ENCODE measurements at regions not wholly inside any gene's neighbourhood (a gene's known extent, or its start where the extent isn't known, plus 50 kb on each side); places are given as distances from the start of the nearest gene placed in this dataset.
A peak's percentile ranks its signal among the peaks of the same experiment; 100 is the strongest.
"Not testable (repeated sequence)": the region's sequence is repeated elsewhere in the genome, so short reads cannot be mapped to it uniquely, and the experiment has no call there.

DNA sequence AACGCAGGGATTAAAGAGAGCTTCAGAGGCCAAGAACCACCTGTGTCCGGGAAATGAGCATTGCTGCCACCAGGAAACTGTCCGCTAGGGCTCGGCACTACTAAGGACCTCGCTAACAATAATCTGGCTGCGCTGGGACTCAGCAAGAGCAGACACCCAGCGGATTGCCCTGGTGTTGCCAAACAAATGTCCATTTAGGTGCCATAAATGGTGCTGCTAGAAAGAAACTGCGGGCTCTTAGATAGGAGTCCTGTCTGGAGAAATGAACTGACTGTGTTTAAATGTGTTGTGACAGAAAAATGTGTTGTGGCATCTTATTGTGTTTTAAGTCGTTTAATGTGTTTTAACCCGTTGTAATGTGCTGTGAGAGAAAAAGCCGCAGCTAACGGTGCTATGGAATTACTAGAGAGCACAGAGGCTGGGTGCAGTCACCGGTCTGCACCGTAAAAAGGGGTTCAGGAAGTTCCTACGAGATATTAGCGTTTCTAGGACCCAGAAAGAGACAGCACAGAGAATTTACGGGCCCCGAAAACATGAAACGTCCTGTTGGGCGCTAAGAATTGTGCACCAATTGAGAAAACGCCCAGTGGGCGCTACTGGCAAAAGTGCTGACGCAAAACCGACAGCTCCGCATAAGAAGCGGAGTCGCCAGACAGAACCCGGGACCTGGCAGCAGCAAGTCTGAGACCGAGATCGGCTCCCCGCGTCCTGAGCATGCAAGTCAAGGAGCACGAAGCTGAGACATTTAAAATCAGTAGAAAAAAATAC is 90.6 kb downstream of the ANXA2R start:
- peak in 4 of 51 donors; percentile 3 to 20 (median 6) for DNase-seq

DNA sequence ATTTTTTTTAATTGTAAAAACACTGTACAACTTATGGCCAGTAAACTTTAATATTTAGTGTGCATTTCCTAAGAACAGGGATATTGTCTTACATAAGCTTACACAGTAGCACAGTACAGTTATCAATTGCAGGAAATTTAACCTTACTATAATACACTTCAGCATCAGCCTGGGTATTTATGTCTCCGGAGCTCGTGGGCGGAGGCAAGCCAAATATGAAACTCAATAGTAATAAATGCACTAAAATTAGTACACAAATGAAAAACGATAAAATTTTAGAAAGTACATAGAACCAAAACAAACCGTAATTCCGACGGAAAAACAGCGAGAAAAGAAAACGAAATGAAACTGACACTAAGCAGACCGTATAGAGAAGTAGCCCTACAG is 91.2 kb downstream of the ANXA2R start:
- no peak for DNase-seq

DNA sequence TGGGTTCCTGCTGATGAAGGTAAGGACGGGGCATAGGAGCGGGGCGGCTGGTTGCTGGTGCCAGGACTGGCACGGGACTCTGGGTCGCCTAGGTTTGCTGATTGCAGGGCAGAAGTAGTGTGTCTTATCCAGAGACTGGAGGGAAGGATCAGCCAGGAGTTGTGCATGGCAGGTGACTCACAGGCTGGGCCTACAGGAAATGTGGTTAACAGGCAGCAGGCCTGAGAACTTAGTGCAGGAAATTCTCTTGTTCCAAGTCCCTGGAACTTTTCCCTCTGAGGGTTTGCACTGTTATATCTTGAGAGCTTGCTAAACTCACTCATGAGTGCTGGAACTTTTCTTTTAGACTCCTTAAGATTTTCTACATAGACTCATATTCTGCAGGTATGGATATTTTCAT is 95.1 kb downstream of the ANXA2R start:
- no peak for DNase-seq

DNA sequence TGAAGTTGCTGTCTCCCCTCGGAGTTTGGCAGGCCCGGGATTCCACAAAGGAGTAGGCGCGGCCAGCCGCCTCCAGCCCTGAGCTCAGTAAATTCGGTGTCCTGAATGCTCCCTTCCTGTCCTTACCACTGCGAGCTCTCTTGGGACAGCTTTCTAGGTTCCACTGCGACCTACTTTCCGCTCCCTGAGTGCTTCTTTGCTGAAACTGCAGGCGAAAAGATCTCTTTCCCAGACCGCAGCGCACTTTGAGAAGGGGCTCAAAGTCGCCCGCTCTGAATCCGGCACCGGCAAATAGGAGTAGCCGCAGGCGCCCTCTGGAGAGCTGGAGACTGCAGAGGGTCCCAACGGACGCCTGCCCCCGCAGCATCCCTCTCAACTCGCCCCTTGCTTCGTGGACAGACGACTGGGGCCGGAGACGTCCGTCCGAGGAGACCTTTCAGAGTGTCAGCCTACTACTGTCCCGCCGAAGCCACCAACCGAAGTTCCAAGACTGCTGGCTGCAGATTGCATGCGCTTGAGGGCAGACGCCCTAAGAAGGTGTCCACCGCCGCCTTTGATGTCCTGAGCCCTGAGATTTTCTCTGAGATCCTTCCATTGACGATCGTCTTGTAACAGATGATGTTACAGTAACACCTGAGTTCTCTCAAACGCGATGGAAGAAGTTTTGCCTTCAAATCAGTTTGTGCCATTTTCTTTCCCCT is 96.0 kb downstream of the ANXA2R start:
- DNase-seq, result no peak

DNA sequence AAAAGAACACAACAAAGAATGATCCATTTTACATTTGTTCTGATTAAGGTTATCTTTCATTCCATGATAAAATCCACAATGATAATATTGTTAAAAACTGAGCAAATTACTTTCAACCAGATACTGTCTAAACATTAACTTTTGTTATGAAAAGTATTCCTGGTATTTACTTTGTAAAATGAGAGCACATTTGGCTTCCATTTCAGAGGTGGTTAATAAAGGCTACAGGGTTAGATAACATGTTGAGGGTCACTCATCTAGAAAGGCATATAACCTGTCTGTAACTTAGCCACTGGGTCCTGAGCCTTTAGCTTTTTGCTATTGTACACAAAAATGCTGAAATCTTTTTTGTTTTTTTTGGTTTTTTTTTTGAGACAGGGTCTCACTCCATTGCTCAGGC is 99.3 kb downstream of the ANXA2R start:
- no peak for DNase-seq

DNA sequence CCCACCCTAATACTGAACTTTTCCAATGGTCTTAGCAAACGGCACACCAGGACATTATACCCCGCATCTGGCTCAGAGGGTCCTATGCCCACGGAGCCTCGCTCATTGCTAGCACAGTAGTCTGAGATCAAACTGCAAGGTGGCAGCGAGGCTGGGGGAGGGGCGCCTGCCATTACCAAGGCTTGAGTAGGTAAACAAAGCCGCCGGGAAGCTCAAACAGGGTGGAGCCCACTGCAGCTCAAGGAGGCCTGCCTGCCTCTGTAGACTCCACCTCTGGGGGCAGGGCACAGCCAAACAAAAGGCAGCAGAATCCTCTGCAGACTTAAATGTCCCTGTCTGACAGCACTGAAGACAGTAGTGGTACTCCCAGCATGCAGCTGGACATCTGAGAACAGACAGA is 108.1 kb downstream of the ANXA2R start:
- DNase-seq, result not testable (repeated sequence)

DNA sequence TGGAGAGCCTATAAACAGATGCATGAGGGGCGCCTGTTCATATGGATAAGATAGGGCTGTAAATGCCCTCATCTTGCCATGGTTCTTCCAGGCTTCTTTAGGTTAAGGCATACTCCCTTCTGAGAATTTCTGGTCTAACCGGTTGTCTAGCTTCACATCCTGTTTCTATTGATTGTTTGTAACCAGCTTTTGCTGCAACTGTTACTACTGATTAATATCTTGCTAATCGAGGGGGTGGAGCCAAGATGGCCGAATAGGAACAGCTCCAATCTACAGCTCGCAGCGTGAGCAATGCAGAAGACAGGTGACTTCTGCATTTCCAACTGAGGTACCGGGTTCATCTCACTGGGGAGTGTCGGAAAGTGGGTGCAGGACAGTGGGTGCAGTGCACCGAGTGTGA is 108.7 kb downstream of the ANXA2R start:
- not testable (repeated sequence) for DNase-seq

DNA sequence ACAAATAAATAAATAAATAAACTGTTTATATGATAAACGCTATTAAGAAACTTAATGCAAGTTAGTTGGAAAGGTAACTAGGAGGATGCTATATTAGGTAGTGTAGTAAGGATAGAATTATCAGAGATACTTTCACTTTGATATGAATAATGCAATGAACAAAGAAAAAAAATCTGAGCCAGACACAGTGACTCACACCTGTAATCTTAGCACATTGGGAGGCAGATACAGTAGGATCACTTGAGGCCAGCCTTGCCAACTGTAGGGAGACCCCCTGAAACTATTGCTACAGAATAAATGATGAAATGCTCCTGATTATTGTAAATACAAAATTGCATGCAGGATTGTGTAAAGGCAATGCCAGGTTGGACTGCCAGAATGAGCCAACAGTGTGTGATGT is 109.2 kb downstream of the ANXA2R start:
- DNase-seq, result no peak

DNA sequence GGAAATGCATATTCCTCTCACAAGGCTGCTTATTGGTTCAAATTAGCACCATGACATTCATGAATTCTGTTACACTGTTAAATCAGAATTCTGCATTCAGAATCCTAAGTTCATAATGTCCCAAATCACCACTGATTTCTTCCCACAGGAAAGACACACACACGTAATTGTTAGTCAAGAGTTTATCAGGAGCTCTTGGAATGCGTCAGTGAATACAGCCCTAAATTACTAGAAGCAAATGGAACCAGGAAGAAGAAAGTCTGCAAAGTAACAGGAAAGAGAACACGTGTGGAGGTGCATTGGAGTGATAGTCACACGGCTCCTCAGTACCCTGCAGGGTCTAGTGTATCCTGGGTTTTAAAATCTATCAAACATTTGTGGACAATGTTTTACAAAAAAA is 110.2 kb downstream of the ANXA2R start:
- no peak for DNase-seq

DNA sequence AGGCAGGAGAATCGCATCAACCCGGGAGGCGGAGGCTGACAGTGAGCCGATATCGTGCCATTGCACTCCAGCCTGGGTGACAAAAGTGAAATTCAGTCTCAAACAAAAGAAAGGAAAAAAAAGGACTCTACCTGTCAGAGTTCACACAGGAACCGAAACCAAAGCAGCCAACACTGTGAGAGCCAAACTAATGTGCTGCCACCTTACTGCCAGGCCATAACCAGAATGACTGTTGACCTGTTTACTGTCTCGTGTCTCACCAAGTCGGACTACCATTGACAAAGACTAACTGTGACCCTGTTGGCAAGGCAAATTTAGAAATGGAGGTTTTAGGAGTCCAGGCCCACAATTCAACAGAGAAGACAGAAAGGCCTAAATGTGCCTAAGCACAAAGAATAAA is 112.4 kb downstream of the ANXA2R start:
- DNase-seq, result no peak

DNA sequence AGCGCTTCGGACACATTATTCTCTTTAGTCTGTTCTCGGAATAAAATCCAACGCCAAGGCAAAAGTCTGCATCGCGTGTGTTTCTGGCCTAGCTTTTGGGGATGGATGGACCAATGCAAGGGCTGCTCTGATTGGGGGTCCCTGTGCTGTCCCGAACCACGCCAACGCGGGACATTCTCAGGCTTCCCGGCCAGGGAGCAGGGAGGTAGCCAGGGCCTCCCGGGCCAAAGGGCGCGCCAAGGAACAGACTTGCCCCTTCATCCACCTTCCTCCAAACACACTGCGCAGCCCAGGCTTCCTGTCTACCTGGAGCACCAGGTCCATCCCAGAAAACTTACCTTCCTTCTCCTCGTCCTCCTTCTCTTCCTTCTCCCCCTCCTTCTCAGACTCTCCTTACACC is 113.0 kb upstream of the SELENOP start:
- DNase-seq, result no peak

DNA sequence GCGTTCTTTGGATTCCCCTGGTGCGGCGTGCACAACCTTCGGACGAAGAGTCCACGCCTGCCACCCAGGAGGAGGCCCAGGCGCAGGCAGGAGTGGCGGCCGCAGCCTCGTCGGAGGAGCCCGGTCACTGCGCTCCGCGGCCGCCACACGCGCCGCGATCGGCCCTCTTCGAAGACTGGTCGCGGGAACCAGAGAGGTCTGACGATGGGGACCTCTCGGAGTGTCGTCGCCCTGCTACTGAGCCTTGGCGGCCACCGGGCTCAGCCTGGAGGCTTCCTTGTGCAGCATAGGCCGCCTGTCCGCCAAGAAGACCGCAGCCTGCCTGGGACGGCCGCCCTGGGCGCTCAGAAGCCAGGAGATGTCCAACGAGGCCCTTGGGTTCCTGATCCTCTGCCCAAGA is 112.5 kb upstream of the SELENOP start:
- DNase-seq, result no peak

DNA sequence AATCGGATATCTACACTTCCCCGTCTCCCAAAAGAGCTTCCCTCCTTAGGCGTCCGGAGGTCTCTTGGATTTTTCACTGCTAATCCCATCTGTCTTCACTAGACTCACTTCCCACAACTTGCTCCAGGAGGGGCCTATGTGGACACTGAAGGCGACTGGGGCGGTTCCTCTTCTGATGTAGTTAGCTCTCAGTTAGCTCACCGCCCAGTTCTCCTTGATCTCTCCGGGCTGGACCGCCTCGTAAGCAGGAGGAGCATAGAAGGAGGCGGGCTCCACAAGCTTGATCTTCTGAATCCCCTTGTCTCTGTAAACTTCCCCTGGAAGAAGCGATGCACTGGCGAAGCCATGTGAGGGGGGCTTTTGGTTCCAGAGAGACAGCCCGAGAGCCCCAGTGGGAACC is 112.0 kb upstream of the SELENOP start:
- DNase-seq, result no peak

DNA sequence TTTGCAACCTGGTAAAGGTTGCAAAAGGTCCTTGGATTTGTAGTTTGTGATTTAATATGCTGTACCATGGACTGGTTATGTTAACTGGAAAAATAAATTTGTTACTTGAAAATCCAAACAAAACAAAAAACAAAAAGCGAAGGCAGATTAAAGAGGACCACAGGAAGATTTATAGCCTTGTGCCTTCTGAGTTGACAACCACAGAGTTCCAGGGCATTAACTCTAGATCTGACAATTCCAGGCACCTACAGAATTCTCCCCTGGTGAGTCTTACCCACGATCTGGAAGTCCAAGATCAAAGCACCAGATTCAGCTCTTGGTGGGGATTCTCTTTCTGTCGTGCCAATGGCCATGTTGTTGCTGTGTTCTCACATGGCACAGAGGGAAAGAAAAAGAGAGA is 107.9 kb upstream of the SELENOP start:
- DNase-seq, result no peak

DNA sequence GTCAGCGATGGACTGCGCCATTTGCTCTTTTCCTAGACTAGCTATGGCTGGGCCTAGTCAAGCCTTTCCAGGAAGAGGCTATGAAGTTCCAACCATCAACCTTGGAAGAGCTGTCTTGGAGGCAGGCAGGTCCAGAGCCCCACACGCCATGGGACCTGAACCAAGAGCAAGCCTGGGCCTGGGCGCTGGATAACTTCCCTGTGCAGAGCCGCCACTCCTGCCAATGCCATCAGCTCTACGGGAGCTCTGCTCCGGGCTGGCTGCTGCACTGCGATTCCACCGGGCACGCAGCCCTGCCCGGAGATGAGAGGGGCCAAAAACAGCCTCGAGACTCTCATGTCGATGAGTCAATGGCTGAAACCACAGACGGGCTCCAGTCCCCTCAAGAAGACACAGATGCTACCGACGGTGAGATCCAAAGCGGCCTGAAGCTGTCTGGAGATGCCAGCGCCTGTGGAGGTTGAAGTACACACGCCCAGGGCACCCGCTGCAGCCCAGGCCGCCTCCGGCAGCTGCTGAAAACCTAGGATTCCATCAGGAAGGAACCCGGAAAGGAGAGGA is 103.7 kb upstream of the SELENOP start:
- no peak for DNase-seq

DNA sequence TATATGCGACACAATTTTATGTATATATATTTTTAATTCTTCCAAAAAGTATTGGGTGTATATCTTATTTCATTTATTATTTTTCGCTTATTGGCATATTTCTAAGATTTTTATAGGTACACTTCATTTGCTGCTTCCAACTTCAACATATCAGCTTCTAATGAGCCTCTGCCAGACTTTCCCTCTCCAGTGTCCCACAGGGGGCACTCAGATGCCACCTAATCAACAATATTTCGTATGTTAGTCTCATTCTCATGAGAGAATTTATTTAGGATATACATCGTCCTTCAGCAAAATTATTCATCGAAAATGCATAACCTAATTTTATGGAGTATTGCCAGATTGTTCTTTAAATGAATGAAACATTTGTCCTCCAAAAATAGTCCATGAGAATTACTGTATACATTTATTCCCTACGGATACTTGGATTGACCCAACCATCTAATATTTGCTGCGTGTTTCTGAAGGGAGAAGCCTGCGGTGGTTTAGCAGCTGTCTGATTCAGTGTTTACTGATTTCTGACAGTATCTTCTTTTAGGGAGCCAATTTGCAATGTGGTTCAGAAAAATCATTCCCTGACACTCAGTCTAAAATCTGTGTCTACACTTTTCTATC is 100.6 kb upstream of the SELENOP start:
- DNase-seq, result peak in 1 of 51 donors; percentile 2

DNA sequence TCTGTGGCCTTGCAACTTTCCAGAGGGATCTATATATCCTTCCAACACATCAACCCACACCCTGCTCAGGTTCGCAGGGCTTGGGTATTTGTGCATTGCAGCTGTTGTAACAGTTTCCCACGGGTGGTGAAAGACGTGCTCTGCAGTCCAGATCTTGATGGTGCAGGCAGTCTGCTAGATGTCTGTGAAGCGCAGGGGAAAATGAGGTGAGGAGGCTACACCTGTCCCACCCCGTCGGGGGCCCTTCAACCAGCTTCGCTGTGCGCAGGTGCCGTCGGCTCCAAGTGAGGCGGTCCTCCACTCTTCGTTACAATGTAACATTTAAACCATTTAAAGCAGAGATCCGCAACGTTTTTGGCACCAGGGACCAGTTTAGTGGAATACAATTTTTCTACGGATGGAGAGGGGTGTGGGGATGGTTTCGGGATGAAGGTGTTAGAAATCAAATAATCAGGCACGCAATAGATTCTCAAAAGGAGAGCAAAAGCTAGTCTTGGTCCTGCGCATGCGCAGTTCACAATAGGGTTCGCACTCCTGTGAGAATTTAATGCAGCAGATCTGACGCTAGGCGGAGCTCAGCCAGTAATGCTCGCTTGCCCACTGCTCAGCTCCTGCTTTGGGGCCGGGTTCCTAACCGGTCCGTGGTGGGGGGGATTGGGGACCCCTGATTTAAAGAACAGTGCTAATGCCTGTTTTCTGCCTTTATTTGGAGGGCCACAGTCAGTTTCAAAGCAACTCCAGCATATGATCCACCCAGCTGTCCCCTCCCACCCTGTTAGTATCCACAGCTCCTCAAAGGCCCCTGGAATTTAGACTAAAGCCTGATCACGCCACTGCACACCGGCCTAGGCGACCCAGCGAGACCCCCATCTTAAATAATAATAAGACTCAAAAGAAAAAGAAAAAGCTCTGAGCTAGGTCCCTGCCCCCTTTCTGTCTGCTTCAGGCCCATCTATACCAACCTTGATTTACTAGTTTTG is 97.1 kb upstream of the SELENOP start:
- DNase-seq, result peak; percentile 13 to 91 (median 75)

DNA sequence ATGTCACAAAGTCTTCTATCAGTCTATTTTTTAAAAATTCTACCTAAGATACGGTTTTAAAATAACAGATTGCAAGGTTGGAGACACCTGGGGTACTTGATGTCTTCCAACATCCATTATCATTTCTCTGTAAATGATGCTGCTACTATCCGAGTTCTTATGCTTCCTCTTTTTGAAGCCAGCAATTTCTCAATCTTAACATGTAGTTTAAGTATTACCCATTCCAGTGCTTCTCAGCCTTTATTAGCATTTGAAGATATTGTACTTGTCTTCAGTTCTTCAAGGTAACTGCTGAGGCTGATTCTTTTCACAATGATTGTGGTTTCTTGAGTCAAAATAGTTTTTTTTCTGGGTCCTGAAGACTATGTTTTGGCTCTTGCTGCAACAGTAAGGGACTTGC is 96.4 kb upstream of the SELENOP start:
- no peak for DNase-seq

DNA sequence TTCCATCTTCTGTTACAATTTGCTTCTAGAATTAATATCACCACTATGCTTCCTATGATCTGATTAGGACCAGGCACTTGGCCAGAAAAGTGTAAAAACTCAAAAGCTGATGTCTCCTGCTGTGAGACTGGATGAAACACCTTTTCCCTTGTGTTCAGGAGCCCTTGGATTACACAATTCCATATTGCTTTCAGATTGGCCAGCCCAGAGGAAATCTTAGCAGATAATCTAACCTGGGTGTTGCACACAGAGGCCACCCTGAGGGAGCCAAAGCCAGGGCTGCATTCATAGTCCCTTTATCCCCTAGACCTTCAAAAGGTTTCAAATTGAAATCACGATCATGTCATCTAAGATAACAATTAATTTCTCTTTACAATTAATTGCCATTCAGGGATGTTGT is 94.1 kb upstream of the SELENOP start:
- no peak for DNase-seq

DNA sequence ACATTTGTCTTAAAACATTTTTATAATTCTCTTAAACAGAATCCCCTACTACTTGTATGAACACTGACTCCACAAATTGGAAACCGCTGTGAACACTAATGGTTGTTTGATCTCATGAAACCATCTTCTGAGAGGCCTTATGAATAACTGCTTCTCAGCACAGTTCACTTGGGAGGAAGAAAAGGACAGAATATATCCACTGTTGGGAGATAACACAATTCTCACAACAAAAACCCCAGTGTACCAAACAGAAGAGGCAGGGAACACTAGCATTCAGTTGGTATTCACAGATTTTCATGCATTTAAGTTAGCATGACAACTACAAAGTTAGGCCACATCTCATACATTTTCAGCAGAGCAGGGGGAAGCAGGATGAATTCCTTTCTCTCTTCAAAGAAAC is 89.0 kb upstream of the SELENOP start:
- no peak for DNase-seq

DNA sequence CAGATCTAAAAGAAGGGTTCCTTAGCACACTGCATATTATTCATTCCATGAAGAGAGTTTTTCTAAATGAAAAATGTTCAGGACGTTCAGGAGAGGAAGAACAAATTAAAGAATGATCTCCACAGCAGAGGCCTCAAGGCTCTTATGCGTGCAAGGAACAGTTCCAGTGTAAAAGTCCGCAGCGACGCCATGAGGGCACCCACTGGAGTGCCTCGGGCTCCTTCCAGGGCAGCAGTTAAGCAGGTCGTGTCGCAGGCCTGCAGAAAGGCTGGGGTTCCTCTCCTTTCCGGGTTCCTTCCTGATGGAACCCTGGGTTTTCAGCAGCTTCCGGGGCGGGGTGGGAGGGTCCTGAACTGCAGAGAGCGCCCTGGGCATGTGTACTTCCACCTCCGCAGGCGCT is 87.1 kb upstream of the SELENOP start:
- DNase-seq, result no peak
